ENCODE measurements at regions not wholly inside any gene's neighbourhood (a gene's known extent, or its start where the extent isn't known, plus 50 kb on each side); places are given as distances from the start of the nearest gene placed in this dataset.

- TF ChIP-seq, protein P1, sequence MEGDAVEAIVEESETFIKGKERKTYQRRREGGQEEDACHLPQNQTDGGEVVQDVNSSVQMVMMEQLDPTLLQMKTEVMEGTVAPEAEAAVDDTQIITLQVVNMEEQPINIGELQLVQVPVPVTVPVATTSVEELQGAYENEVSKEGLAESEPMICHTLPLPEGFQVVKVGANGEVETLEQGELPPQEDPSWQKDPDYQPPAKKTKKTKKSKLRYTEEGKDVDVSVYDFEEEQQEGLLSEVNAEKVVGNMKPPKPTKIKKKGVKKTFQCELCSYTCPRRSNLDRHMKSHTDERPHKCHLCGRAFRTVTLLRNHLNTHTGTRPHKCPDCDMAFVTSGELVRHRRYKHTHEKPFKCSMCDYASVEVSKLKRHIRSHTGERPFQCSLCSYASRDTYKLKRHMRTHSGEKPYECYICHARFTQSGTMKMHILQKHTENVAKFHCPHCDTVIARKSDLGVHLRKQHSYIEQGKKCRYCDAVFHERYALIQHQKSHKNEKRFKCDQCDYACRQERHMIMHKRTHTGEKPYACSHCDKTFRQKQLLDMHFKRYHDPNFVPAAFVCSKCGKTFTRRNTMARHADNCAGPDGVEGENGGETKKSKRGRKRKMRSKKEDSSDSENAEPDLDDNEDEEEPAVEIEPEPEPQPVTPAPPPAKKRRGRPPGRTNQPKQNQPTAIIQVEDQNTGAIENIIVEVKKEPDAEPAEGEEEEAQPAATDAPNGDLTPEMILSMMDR (conservative IDR thresholded peaks at IDR 0.05; ENCODE audit: low read depth, low read length) = no peak
- DNase-seq (ENCODE audit: low read depth) = no peak
- H3K4me3 ChIP-seq (ENCODE audit: low read depth, low read length) = no peak overlapping the region
Measured at GRCh38 chr14:38973083-38973700, 129.8 kb downstream of the SEC23A start.

GRCh38 chr14:38972511-38972910 lies 130.5 kb downstream of the SEC23A start:
- H3K4me3 ChIP-seq (ENCODE audit: low read depth, low read length) = no peak overlapping the region
- DNase-seq (ENCODE audit: low read depth) = no peak

DNA sequence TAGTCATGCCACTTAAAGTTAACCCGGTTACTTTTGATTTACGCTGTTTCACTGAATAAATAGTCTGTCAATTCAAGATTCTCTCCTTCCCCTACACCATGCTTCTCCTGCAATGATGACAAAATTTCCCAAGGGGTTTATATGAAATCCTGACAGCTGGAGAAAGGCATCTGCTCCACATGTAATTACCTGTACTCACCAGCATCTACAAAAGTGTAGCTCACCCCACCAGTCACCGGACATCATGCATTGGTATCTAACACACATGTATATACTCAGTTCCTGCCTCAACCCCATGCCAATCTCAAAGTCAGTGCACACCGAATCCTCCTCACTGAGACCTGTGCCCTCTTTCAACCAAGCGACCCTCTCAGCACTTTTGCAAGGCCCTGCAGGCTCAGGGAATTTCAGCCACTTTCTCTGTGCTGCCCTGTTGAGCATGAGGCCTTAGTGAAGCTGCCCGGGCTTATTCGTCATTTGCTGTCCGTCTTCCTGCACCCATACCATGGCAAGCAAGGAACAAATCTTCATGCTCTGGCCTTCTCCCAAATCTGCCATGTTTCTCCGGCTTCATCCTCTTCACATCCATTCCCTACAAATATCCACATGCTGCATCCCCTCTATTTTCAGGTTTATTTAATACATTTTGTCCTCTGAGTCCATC lies 131.6 kb downstream of the SEC23A start:
- TF ChIP-seq, protein P1 (conservative IDR thresholded peaks at IDR 0.05; ENCODE audit: low read depth, low read length) = no peak
- DNase-seq (ENCODE audit: low read depth) = no peak
- H3K4me3 ChIP-seq (ENCODE audit: low read depth, low read length) = no peak overlapping the region

More at GRCh38 chr14:38972511-38972910, 130.5 kb downstream of the SEC23A start:
- TF ChIP-seq, protein P1 (conservative IDR thresholded peaks at IDR 0.05; ENCODE audit: low read depth, low read length) = no peak

DNA sequence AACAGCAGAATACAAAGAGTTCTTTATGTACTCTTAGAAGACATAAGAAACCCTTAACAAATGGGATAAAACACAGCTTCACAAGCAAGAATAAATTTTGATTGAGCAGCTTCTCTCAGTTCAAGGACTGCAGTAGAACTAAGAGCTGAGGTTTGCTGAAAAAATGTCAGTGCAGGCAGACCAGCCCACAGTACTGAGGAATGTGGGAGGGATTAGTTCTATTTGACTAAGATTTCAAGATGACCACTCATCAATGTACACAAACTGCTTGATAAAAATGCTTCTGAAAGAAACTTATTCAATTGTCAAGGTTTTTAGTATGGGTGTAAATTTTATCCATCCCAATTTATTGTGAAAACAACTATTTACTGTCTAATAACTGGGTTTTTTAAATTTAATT lies 138.4 kb downstream of the SEC23A start:
- TF ChIP-seq, protein P1 (conservative IDR thresholded peaks at IDR 0.05; ENCODE audit: low read depth, low read length) = no peak
- peak; percentile 3 for DNase-seq (ENCODE audit: low read depth)
- H3K4me3 ChIP-seq (ENCODE audit: low read depth, low read length) = no peak overlapping the region

GRCh38 chr14:38960946-38961531 lies 142.0 kb downstream of the SEC23A start:
- DNase-seq (ENCODE audit: low read depth) = no peak
- H3K4me3 ChIP-seq (ENCODE audit: low read depth, low read length) = no peak overlapping the region
- TF ChIP-seq, protein P1 (conservative IDR thresholded peaks at IDR 0.05; ENCODE audit: low read depth, low read length) = no peak

DNA sequence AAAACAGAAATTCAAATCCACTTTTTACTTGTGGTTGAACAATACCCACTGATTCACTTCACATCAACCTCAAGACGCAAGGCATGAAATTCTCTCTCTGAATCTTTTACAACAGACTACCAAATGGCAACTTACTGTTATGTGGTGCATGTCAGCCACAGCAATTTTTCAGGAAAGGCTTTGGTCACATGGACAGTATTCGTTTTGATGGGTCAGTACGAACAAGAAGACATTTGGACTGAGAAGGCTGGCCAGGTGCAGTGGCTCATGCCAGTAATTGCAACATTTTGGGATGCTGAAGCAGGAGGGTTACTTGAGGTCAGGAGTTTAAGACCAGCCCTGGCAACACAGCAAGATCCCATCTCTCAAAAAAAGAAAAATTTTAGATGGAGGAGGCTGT lies 144.0 kb downstream of the SEC23A start:
- no peak for DNase-seq (ENCODE audit: low read depth)
- TF ChIP-seq, protein P1 (conservative IDR thresholded peaks at IDR 0.05; ENCODE audit: low read depth, low read length) = no peak
- H3K4me3 ChIP-seq (ENCODE audit: low read depth, low read length) = no peak overlapping the region

All from epithelial cell of proximal tubule (primary cell).